Left lobe of liver (tissue), 2 donors: ENCODE measurements at regions not wholly inside any gene's neighbourhood (a gene's known extent, or its start where the extent isn't known, plus 50 kb on each side); places are given as distances from the start of the nearest gene placed in this dataset.

Experiments used
- ATAC-seq: fragments of 200-7000 bp; cut with Tn5 transposase; one replicate; pipeline ENCODE4 v1.9.1; 2020; ENCODE audit warnings: mild to moderate bottlenecking, moderate library complexity
- DNase-seq: peaks from one replicate; pipeline ENCODE4 v3.0.0-alpha.2; 2020; ENCODE audit warnings: low spot score
- donor health status: DM: no; HTN: no; CAD: no; lungs with moderate emphysema.
- donor health status: DM: no; HTN: yes; CAD: no.

GRCh38 chr9:99607842-99608448 is 213.7 kb upstream of the NR4A3 start:
- ATAC-seq, result no peak
- no peak for DNase-seq

- ATAC-seq (no peak), DNase-seq (no peak)
Observed at GRCh38 chr9:99614341-99614740, 207.3 kb upstream of the NR4A3 start.

- ATAC-seq (no peak), DNase-seq (no peak)
Observed at GRCh38 chr9:99621040-99621439, 200.6 kb upstream of the NR4A3 start.

GRCh38 chr9:99622679-99623078 is 199.0 kb upstream of the NR4A3 start:
- DNase-seq, result no peak
- no peak for ATAC-seq

- no peak for DNase-seq
- ATAC-seq, result no peak
Observed at GRCh38 chr9:99623780-99624364, 197.8 kb upstream of the NR4A3 start.

- ATAC-seq (no peak), DNase-seq (no peak)
Observed at GRCh38 chr9:99624499-99625233, 197.0 kb upstream of the NR4A3 start.

GRCh38 chr9:99626426-99626825 is 195.3 kb upstream of the NR4A3 start:
- DNase-seq (no peak), ATAC-seq (no peak)

- ATAC-seq, result no peak
- DNase-seq, result no peak
Observed at GRCh38 chr9:99628285-99628684, 193.4 kb upstream of the NR4A3 start.

GRCh38 chr9:99628849-99629620 is 192.7 kb upstream of the NR4A3 start:
- DNase-seq (no peak), ATAC-seq (no peak)

GRCh38 chr9:99632349-99633038 is 189.2 kb upstream of the NR4A3 start:
- DNase-seq (no peak), ATAC-seq (no peak)

GRCh38 chr9:99633265-99633664 is 188.4 kb upstream of the NR4A3 start:
- ATAC-seq (no peak), DNase-seq (no peak)

GRCh38 chr9:99634186-99634585 is 187.5 kb upstream of the NR4A3 start:
- ATAC-seq, result no peak
- DNase-seq, result no peak

- ATAC-seq, result no peak
- DNase-seq, result no peak
Observed at GRCh38 chr9:99635032-99635431, 186.7 kb upstream of the NR4A3 start.

- no peak for ATAC-seq
- DNase-seq, result no peak
Observed at GRCh38 chr9:99637641-99638040, 184.0 kb upstream of the NR4A3 start.

- ATAC-seq, result no peak
- DNase-seq, result no peak
Observed at GRCh38 chr9:99638971-99639370, 182.7 kb upstream of the NR4A3 start.

GRCh38 chr9:99647604-99648003 is 174.1 kb upstream of the NR4A3 start:
- ATAC-seq, result no peak

GRCh38 chr9:99650187-99650874 is 171.4 kb upstream of the NR4A3 start:
- no peak for ATAC-seq
- DNase-seq, result no peak

More at GRCh38 chr9:99647604-99648003, 174.1 kb upstream of the NR4A3 start:
- no peak for DNase-seq

GRCh38 chr9:99660191-99660636 is 161.5 kb upstream of the NR4A3 start:
- no peak for ATAC-seq
- DNase-seq, result no peak

- no peak for ATAC-seq
- no peak for DNase-seq
Observed at GRCh38 chr9:99663297-99663696, 158.4 kb upstream of the NR4A3 start.

- DNase-seq (no peak), ATAC-seq (no peak)
Observed at GRCh38 chr9:99663856-99664255, 157.8 kb upstream of the NR4A3 start.
